HG02973 (cell line): ENCODE measurements at regions not wholly inside any gene's neighbourhood (a gene's known extent, or its start where the extent isn't known, plus 50 kb on each side); places are given as distances from the start of the nearest gene placed in this dataset.

ENCODE experiments used
- ATAC-seq: cut with Tn5 transposase; IDR thresholded peaks from one replicate; pipeline ENCODE4 v1.9.1; 2021; ENCODE audit warnings: moderate library complexity; ENCODE audit not compliant: unreplicated experiment

GRCh38 chr10:123449234-123449962 is 216.8 kb upstream of the GPR26 start:
- no peak for ATAC-seq

GRCh38 chr10:123450956-123451605 is 215.1 kb upstream of the GPR26 start:
- ATAC-seq = no peak

GRCh38 chr10:123451618-123452245 is 214.4 kb upstream of the GPR26 start:
- no peak for ATAC-seq

GRCh38 chr10:123454987-123455386 is 211.2 kb upstream of the GPR26 start:
- ATAC-seq = no peak

GRCh38 chr10:123455861-123456260 is 210.3 kb upstream of the GPR26 start:
- no peak for ATAC-seq

GRCh38 chr10:123458933-123459332 is 207.2 kb upstream of the GPR26 start:
- no peak for ATAC-seq

GRCh38 chr10:123459371-123460091 is 206.6 kb upstream of the GPR26 start:
- no peak for ATAC-seq

- no peak for ATAC-seq
Measured at GRCh38 chr10:123462246-123462645, 203.9 kb upstream of the GPR26 start.

- ATAC-seq = no peak
Measured at GRCh38 chr10:123462756-123463155, 203.4 kb upstream of the GPR26 start.

- ATAC-seq = no peak
Measured at GRCh38 chr10:123463181-123463580, 203.0 kb upstream of the GPR26 start.

- ATAC-seq = no peak
Measured at GRCh38 chr10:123463698-123464097, 202.5 kb upstream of the GPR26 start.

- no peak for ATAC-seq
Measured at GRCh38 chr10:123464430-123465323, 201.5 kb upstream of the GPR26 start.

- ATAC-seq = no peak
Measured at GRCh38 chr10:123470336-123470921, 195.7 kb upstream of the GPR26 start.

- no peak for ATAC-seq
Measured at GRCh38 chr10:123471811-123472210, 194.3 kb upstream of the GPR26 start.

GRCh38 chr10:123472606-123473005 is 193.5 kb upstream of the GPR26 start:
- ATAC-seq = no peak

- no peak for ATAC-seq
Measured at GRCh38 chr10:123474700-123475099, 191.5 kb upstream of the GPR26 start.

- no peak for ATAC-seq
Measured at GRCh38 chr10:123475466-123475865, 190.7 kb upstream of the GPR26 start.

- ATAC-seq = no peak
Measured at GRCh38 chr10:123478116-123478515, 188.0 kb upstream of the GPR26 start.

GRCh38 chr10:123479640-123480039 is 186.5 kb upstream of the GPR26 start:
- no peak for ATAC-seq

- no peak for ATAC-seq
Measured at GRCh38 chr10:123480344-123480743, 185.8 kb upstream of the GPR26 start.
